ENCODE measurements at regions not wholly inside any gene's neighbourhood (a gene's known extent, or its start where the extent isn't known, plus 50 kb on each side); places are given as distances from the start of the nearest gene placed in this dataset.
"Not testable (repeated sequence)": the region's sequence is repeated elsewhere in the genome, so short reads cannot be mapped to it uniquely, and the experiment has no call there.

GRCh38 chr6:144555066-144555465, 269.9 kb downstream of the UTRN start:
- Histone ChIP-seq H3K9me3 (ENCODE audit: control insufficient read depth, low read length) (no peaks in the 10 kb centered on the region), H3K27me3 (ENCODE audit: control insufficient read depth, insufficient read depth, low read length) (no peaks in the 10 kb centered on the region), H3K36me3 (ENCODE audit: control insufficient read depth, insufficient read depth, low read length) (no peaks in the 10 kb centered on the region), H3K9ac (ENCODE audit: low read length) (no peak overlapping the region), H3K4me3 (ENCODE audit: low read length) (no peak overlapping the region), H3K4me1 (ENCODE audit: control insufficient read depth, insufficient read depth, low read length) (no peaks in the 10 kb centered on the region)

- Histone ChIP-seq H3K4me1 (ENCODE audit: control insufficient read depth, insufficient read depth, low read length) (no peaks in the 10 kb centered on the region), H3K4me3 (ENCODE audit: low read length) (no peak overlapping the region), H3K27me3 (ENCODE audit: control insufficient read depth, insufficient read depth, low read length) (no peaks in the 10 kb centered on the region), H3K9me3 (ENCODE audit: control insufficient read depth, low read length) (no peaks in the 10 kb centered on the region), H3K36me3 (ENCODE audit: control insufficient read depth, insufficient read depth, low read length) (no peaks in the 10 kb centered on the region), H3K9ac (ENCODE audit: low read length) (no peak overlapping the region)
Measured at GRCh38 chr6:144559865-144560593, 274.9 kb downstream of the UTRN start.

GRCh38 chr6:144561455-144562043, 276.4 kb downstream of the UTRN start:
- Histone ChIP-seq H3K27me3 (ENCODE audit: control insufficient read depth, insufficient read depth, low read length) (no peaks in the 10 kb centered on the region), H3K9me3 (ENCODE audit: control insufficient read depth, low read length) (no peaks in the 10 kb centered on the region), H3K36me3 (ENCODE audit: control insufficient read depth, insufficient read depth, low read length) (no peaks in the 10 kb centered on the region), H3K4me1 (ENCODE audit: control insufficient read depth, insufficient read depth, low read length) (no peaks in the 10 kb centered on the region), H3K9ac (ENCODE audit: low read length) (no peak overlapping the region), H3K4me3 (ENCODE audit: low read length) (no peak overlapping the region)

GRCh38 chr6:144564202-144564601, 279.1 kb downstream of the UTRN start:
- Histone ChIP-seq H3K36me3 (ENCODE audit: control insufficient read depth, insufficient read depth, low read length) (no peaks in the 10 kb centered on the region), H3K9me3 (ENCODE audit: control insufficient read depth, low read length) (no peaks in the 10 kb centered on the region), H3K27me3 (ENCODE audit: control insufficient read depth, insufficient read depth, low read length) (no peaks in the 10 kb centered on the region), H3K9ac (ENCODE audit: low read length) (no peak overlapping the region), H3K4me1 (ENCODE audit: control insufficient read depth, insufficient read depth, low read length) (no peaks in the 10 kb centered on the region), H3K4me3 (ENCODE audit: low read length) (no peak overlapping the region)

GRCh38 chr6:144566868-144567615, 281.9 kb downstream of the UTRN start:
- Histone ChIP-seq H3K36me3 (ENCODE audit: control insufficient read depth, insufficient read depth, low read length) (no peaks in the 10 kb centered on the region), H3K4me1 (ENCODE audit: control insufficient read depth, insufficient read depth, low read length) (no peaks in the 10 kb centered on the region), H3K4me3 (ENCODE audit: low read length) (no peak overlapping the region), H3K27me3 (ENCODE audit: control insufficient read depth, insufficient read depth, low read length) (no peaks in the 10 kb centered on the region), H3K9ac (ENCODE audit: low read length) (no peak overlapping the region), H3K9me3 (ENCODE audit: control insufficient read depth, low read length) (no peaks in the 10 kb centered on the region)

- H3K4me1 ChIP-seq (ENCODE audit: control insufficient read depth, insufficient read depth, low read length): no peaks in the 10 kb centered on the region
- H3K36me3 ChIP-seq (ENCODE audit: control insufficient read depth, insufficient read depth, low read length): no peaks in the 10 kb centered on the region
- no peaks in the 10 kb centered on the region for H3K9me3 ChIP-seq (ENCODE audit: control insufficient read depth, low read length)
- H3K9ac ChIP-seq (ENCODE audit: low read length): no peak overlapping the region
- H3K4me3 ChIP-seq (ENCODE audit: low read length): no peak overlapping the region
- no peaks in the 10 kb centered on the region for H3K27me3 ChIP-seq (ENCODE audit: control insufficient read depth, insufficient read depth, low read length)
Measured at GRCh38 chr6:144568241-144568640, 283.1 kb downstream of the UTRN start.

- not testable (repeated sequence) for H3K36me3 ChIP-seq (ENCODE audit: control insufficient read depth, insufficient read depth, low read length); H3K27me3 ChIP-seq (ENCODE audit: control insufficient read depth, insufficient read depth, low read length); H3K9ac ChIP-seq (ENCODE audit: low read length); H3K9me3 ChIP-seq (ENCODE audit: control insufficient read depth, low read length); H3K4me3 ChIP-seq (ENCODE audit: low read length); H3K4me1 ChIP-seq (ENCODE audit: control insufficient read depth, insufficient read depth, low read length)
Measured at GRCh38 chr6:144572541-144572940, 287.4 kb downstream of the UTRN start.

- H3K4me3 ChIP-seq (ENCODE audit: low read length): no peak overlapping the region
- H3K27me3 ChIP-seq (ENCODE audit: control insufficient read depth, insufficient read depth, low read length): no peaks in the 10 kb centered on the region
- no peak overlapping the region for H3K9ac ChIP-seq (ENCODE audit: low read length)
- H3K9me3 ChIP-seq (ENCODE audit: control insufficient read depth, low read length): no peaks in the 10 kb centered on the region
- H3K4me1 ChIP-seq (ENCODE audit: control insufficient read depth, insufficient read depth, low read length): no peaks in the 10 kb centered on the region
- no peaks in the 10 kb centered on the region for H3K36me3 ChIP-seq (ENCODE audit: control insufficient read depth, insufficient read depth, low read length)
Measured at GRCh38 chr6:144574796-144575195, 289.7 kb downstream of the UTRN start.

- Histone ChIP-seq H3K4me1 (ENCODE audit: control insufficient read depth, insufficient read depth, low read length) (no peaks in the 10 kb centered on the region), H3K9ac (ENCODE audit: low read length) (no peak overlapping the region), H3K9me3 (ENCODE audit: control insufficient read depth, low read length) (no peaks in the 10 kb centered on the region), H3K27me3 (ENCODE audit: control insufficient read depth, insufficient read depth, low read length) (no peaks in the 10 kb centered on the region), H3K4me3 (ENCODE audit: low read length) (no peak overlapping the region), H3K36me3 (ENCODE audit: control insufficient read depth, insufficient read depth, low read length) (no peaks in the 10 kb centered on the region)
Measured at GRCh38 chr6:144575327-144575726, 290.2 kb downstream of the UTRN start.

- Histone ChIP-seq H3K36me3 (ENCODE audit: control insufficient read depth, insufficient read depth, low read length) (no peaks in the 10 kb centered on the region), H3K9ac (ENCODE audit: low read length) (no peak overlapping the region), H3K27me3 (ENCODE audit: control insufficient read depth, insufficient read depth, low read length) (no peaks in the 10 kb centered on the region), H3K4me3 (ENCODE audit: low read length) (no peak overlapping the region), H3K9me3 (ENCODE audit: control insufficient read depth, low read length) (no peaks in the 10 kb centered on the region), H3K4me1 (ENCODE audit: control insufficient read depth, insufficient read depth, low read length) (no peaks in the 10 kb centered on the region)
Measured at GRCh38 chr6:144576871-144577270, 291.7 kb downstream of the UTRN start.

- Histone ChIP-seq H3K27me3 (ENCODE audit: control insufficient read depth, insufficient read depth, low read length) (no peaks in the 10 kb centered on the region), H3K4me1 (ENCODE audit: control insufficient read depth, insufficient read depth, low read length) (no peaks in the 10 kb centered on the region), H3K36me3 (ENCODE audit: control insufficient read depth, insufficient read depth, low read length) (no peaks in the 10 kb centered on the region), H3K4me3 (ENCODE audit: low read length) (no peak overlapping the region), H3K9ac (ENCODE audit: low read length) (no peak overlapping the region), H3K9me3 (ENCODE audit: control insufficient read depth, low read length) (no peaks in the 10 kb centered on the region)
Measured at GRCh38 chr6:144578385-144579350, 293.5 kb downstream of the UTRN start.

Data from mucosa of stomach (tissue), 1 donor.